ENCODE measurements at regions not wholly inside any gene's neighbourhood (a gene's known extent, or its start where the extent isn't known, plus 50 kb on each side); places are given as distances from the start of the nearest gene placed in this dataset.

DNA sequence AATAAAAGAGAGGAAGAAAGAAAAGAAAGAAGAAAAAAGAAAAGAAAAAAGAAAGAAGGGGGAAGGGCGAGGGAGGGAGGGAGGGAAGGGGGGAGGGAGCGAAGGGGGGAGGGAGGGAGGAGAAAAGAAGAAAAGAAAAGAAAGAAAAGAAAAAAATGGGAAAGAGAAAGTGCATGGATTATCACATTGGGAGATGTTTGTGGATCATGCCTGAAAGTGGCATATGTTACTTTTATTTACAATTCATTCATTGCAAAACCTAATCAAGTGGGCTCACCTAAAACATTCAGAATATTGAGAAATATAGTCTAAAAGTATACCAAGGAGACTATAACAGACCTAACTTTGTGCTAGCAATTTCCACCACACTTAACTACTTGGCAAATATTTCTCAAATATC is 246.9 kb upstream of the SYT1 start:
- no peak for DNase-seq (ENCODE audit: low read depth)
- in situ Hi-C loops (cut with HindIII; ENCODE audit: low pct_unique_long_range_greater_than_20kb, low sequenced_read_pairs): no loop called here

DNA sequence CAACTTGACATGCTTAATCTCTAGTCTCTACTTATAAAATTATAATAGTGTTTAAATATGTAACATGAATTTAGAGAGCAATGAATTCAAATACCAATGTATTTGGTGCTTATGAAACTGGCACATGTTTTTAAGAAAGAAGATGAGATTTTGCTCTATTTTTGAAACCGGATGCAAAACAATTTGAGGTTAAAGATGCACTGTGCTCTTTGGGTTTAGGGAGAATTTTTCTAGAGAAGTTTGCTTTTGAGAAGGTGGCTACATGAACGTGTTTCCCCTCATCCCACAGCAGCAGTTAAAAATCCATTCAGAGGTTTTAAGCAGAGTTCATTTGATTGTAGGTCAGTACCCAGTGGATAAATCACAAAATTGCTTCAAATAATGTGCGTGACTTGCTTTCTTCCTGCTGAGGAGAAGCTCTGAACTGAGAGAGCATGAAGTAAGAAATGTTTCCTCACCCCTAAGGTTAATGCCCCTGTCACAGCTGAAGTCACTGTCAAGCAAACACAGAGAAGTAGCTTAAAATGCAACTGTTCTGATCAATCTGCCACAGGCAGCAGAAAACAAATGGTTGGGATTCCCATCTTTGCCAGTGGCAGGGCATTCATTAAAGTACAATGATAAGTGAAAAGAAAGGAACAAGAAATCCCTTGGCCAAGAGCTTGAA is 241.9 kb upstream of the SYT1 start:
- no peak for DNase-seq (ENCODE audit: low read depth)
- in situ Hi-C loops (cut with HindIII; ENCODE audit: low pct_unique_long_range_greater_than_20kb, low sequenced_read_pairs): no loop called here

GRCh38 chr12:78628491-78629100 is 236.0 kb upstream of the SYT1 start:
- in situ Hi-C loops (cut with HindIII; ENCODE audit: low pct_unique_long_range_greater_than_20kb, low sequenced_read_pairs): no loop called here
- no peak for DNase-seq (ENCODE audit: low read depth)

- in situ Hi-C loops (cut with HindIII; ENCODE audit: low pct_unique_long_range_greater_than_20kb, low sequenced_read_pairs): no loop called here
- no peak for DNase-seq (ENCODE audit: low read depth)
Observed at GRCh38 chr12:78636231-78636855, 228.2 kb upstream of the SYT1 start.

DNA sequence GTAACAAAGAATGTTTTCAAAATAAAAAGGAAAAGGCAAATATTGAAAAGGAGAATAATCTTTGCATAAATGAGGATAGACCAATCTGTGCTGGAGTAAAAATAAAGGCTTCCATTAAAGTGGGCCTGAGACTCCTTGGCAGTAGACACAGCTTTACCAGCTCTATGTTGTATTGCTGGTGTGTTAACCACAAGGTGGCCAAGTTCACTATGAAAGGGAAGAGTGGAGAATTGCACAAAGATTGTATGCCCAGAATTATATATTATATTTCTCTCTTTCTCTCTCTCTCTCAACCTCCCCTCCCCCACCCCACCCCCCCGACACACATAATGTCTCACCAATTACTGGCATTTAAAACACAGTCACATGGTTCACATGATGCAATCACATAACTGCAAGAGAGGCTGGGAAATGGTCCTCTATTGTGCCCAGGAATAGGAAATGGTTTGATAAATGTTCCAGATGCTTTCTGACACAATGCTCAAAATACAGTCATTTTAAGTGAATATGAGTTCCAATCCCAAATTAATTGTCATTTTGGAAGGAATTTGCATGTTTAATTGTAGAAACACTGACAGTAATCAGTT is 222.6 kb upstream of the SYT1 start:
- in situ Hi-C loops (cut with HindIII; ENCODE audit: low pct_unique_long_range_greater_than_20kb, low sequenced_read_pairs): no loop called here
- peak; percentile 16 for DNase-seq (ENCODE audit: low read depth)

- DNase-seq (ENCODE audit: low read depth): no peak
- in situ Hi-C loops (cut with HindIII; ENCODE audit: low pct_unique_long_range_greater_than_20kb, low sequenced_read_pairs): no loop called here
Observed at GRCh38 chr12:78645956-78646355, 218.6 kb upstream of the SYT1 start.

GRCh38 chr12:78651755-78652154 is 212.8 kb upstream of the SYT1 start:
- DNase-seq (ENCODE audit: low read depth): no peak
- in situ Hi-C loops (cut with HindIII; ENCODE audit: low pct_unique_long_range_greater_than_20kb, low sequenced_read_pairs): no loop called here

DNA sequence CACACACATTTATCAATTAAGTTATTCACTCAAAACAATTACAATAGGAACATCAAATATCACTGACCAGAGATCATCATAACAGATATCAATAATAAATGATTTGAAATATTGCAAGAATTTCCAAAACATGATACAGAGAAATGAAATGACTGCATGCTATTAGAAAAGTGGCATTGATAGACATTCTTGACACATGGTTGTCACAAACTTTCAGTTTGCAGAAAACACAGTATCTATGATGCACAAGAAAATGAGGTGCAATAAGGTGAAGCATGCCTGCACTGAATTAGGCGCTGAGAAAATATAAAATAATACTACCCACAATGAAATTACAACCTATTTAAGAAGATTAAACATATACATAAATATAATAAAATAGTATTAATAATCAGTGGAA is 198.0 kb upstream of the SYT1 start:
- no peak for DNase-seq (ENCODE audit: low read depth)
- in situ Hi-C loops (cut with HindIII; ENCODE audit: low pct_unique_long_range_greater_than_20kb, low sequenced_read_pairs): no loop called here

GRCh38 chr12:78671295-78671694 is 193.3 kb upstream of the SYT1 start:
- DNase-seq (ENCODE audit: low read depth): peak; percentile 46
- in situ Hi-C loops (cut with HindIII; ENCODE audit: low pct_unique_long_range_greater_than_20kb, low sequenced_read_pairs): no loop called here

GRCh38 chr12:78672033-78672432 is 192.5 kb upstream of the SYT1 start:
- DNase-seq (ENCODE audit: low read depth): no peak
- in situ Hi-C loops (cut with HindIII; ENCODE audit: low pct_unique_long_range_greater_than_20kb, low sequenced_read_pairs): no loop called here

- in situ Hi-C loops (cut with HindIII; ENCODE audit: low pct_unique_long_range_greater_than_20kb, low sequenced_read_pairs): no loop called here
- DNase-seq (ENCODE audit: low read depth): no peak
Observed at GRCh38 chr12:78674311-78675090, 190.1 kb upstream of the SYT1 start.

GRCh38 chr12:78680596-78680995 is 184.0 kb upstream of the SYT1 start:
- in situ Hi-C loops (cut with HindIII; ENCODE audit: low pct_unique_long_range_greater_than_20kb, low sequenced_read_pairs): no loop called here
- DNase-seq (ENCODE audit: low read depth): no peak

GRCh38 chr12:78683031-78683430 is 181.5 kb upstream of the SYT1 start:
- no peak for DNase-seq (ENCODE audit: low read depth)
- in situ Hi-C loops (cut with HindIII; ENCODE audit: low pct_unique_long_range_greater_than_20kb, low sequenced_read_pairs): no loop called here

- DNase-seq (ENCODE audit: low read depth): no peak
- in situ Hi-C loops (cut with HindIII; ENCODE audit: low pct_unique_long_range_greater_than_20kb, low sequenced_read_pairs): no loop called here
Observed at GRCh38 chr12:78683626-78684025, 180.9 kb upstream of the SYT1 start.

DNA sequence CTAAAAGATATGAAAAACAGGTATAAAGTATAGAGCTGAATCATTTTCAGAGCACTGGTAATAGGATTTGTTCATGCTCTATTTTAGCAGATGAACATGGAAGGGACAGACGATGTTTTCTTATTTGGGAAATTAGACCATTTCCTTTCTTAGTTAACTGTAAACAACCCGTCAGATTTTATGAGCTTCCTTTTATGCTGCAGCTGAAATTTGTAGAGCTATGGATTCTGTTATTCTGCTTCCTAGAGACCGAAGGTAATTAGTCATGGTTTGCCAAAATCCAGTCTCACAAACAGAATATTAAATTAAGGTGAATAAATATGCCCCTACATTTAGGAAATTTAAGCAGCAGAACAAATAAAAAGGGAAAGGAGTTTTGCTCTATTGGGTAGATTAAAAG is 180.2 kb upstream of the SYT1 start:
- in situ Hi-C loops (cut with HindIII; ENCODE audit: low pct_unique_long_range_greater_than_20kb, low sequenced_read_pairs): no loop called here

GRCh38 chr12:78695749-78696148 is 168.8 kb upstream of the SYT1 start:
- no peak for DNase-seq (ENCODE audit: low read depth)
- in situ Hi-C loops (cut with HindIII; ENCODE audit: low pct_unique_long_range_greater_than_20kb, low sequenced_read_pairs): no loop called here

More for the DNA sequence above, 180.2 kb upstream of the SYT1 start:
- no peak for DNase-seq (ENCODE audit: low read depth)

- in situ Hi-C loops (cut with HindIII; ENCODE audit: low pct_unique_long_range_greater_than_20kb, low sequenced_read_pairs): no loop called here
- no peak for DNase-seq (ENCODE audit: low read depth)
Observed at GRCh38 chr12:78696267-78696666, 168.3 kb upstream of the SYT1 start.

GRCh38 chr12:78697817-78698415 is 166.7 kb upstream of the SYT1 start:
- in situ Hi-C loops (cut with HindIII; ENCODE audit: low pct_unique_long_range_greater_than_20kb, low sequenced_read_pairs): no loop called here
- no peak for DNase-seq (ENCODE audit: low read depth)

Data from Caki2 (cell line).